WERI-Rb-1 (cell line): ENCODE measurements at regions not wholly inside any gene's neighbourhood (a gene's known extent, or its start where the extent isn't known, plus 50 kb on each side); places are given as distances from the start of the nearest gene placed in this dataset.

Experiments
- DNase-seq: peaks from one replicate; pipeline ENCODE4 v3.0.0-alpha.2; 2020
- H3K27ac ChIP-seq: fragments of 250-450 bp; sonication (Bioruptor Pico); 2 replicates; pipeline ENCODE4 v1.5.1; 2020; ENCODE audit warnings: mild to moderate bottlenecking, moderate library complexity
- H3K27me3 ChIP-seq: fragments of 250-450 bp; sonication (Bioruptor Pico); 2 replicates; pipeline ENCODE4 v1.5.1; 2021; ENCODE audit warnings: mild to moderate bottlenecking, low read depth, moderate library complexity; ENCODE audit not compliant: insufficient read depth, severe bottlenecking
- H3K36me3 ChIP-seq: fragments of 250-450 bp; sonication (Bioruptor Pico); 2 replicates; pipeline ENCODE4 v1.5.1; 2020; ENCODE audit warnings: mild to moderate bottlenecking, moderate library complexity
- H3K4me3 ChIP-seq: 2 replicates; pipeline ENCODE4 v1.5.1; 2011; ENCODE audit warnings: low read depth, mild to moderate bottlenecking, control low read depth, low read length
- H3K9me3 ChIP-seq: fragments of 250-450 bp; sonication (Bioruptor Pico); 2 replicates; pipeline ENCODE4 v1.5.1; 2021; ENCODE audit warnings: mild to moderate bottlenecking, moderate library complexity; ENCODE audit not compliant: severe bottlenecking
- CTCF ChIP-seq: IDR thresholded peaks from 2 replicates; pipeline ENCODE4 v1.5.1; 2011; ENCODE audit warnings: low read depth, mild to moderate bottlenecking, control low read depth, inconsistent platforms, low read length

GRCh38 chr10:112026438-112026837 lies 157.1 kb downstream of the GPAM start:
- Histone ChIP-seq H3K27me3 (no peaks in the 10 kb centered on the region), H3K27ac (no peak overlapping the region), H3K36me3 (no peaks in the 10 kb centered on the region), H3K9me3 (peaks cover 5% of the 10 kb centered on the region), H3K4me3 (no peak overlapping the region)
- TF ChIP-seq CTCF, result peak; percentile 34
- no peak for DNase-seq

- Histone ChIP-seq H3K36me3 (no peaks in the 10 kb centered on the region), H3K27me3 (no peaks in the 10 kb centered on the region), H3K4me3 (no peak overlapping the region), H3K27ac (no peak overlapping the region), H3K9me3 (peaks cover 5% of the 10 kb centered on the region)
- DNase-seq, result no peak
- TF ChIP-seq CTCF, result no peak
These were observed 155.8 kb downstream of the GPAM start for GRCh38 chr10:112027731-112028280.

DNA sequence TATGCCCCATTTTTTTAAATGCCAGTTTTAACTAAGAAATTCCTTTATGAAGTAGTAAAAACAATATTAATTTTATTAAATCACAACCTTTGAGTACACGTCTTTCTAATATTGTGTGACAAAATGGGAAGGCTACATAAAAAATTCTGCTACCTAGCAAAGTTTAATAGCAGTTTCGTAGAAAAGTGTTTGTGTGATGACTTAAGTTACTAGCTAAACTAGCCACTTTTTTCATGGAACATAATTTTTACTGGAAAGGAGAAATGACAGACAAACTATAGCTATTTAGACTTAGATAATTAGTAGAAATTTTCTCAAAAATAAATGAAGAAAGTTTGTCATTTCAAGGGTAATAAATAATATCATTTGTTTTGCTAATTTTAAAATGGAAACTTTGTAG lies 153.1 kb downstream of the GPAM start:
- no peaks in the 10 kb centered on the region for H3K36me3 ChIP-seq
- TF ChIP-seq CTCF, result no peak
- H3K4me3 ChIP-seq, result no peak overlapping the region
- DNase-seq, result no peak
- peaks cover 5% of the 10 kb centered on the region for H3K9me3 ChIP-seq
- H3K27me3 ChIP-seq, result no peaks in the 10 kb centered on the region
- no peak overlapping the region for H3K27ac ChIP-seq

DNA sequence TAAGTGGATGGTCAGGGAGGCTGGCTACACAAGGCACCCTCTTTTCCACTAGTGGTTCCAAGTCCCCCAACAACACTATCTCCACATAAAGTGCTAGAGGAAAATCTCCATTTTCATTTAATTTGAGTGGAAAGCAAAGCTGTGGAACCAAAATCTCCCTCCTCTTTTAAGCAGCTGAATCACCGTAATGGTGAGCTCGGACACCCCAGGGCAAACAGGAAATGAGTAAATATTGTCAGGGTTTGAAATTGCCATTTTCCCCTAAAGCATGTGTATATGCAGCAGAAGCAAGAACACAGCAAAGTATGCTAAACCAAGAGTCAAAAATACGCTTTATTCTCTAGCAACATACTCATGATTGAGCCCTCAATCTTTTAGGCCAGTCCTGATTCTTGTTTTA lies 143.7 kb downstream of the GPAM start:
- DNase-seq, result no peak
- H3K36me3 ChIP-seq, result no peaks in the 10 kb centered on the region
- no peaks in the 10 kb centered on the region for H3K9me3 ChIP-seq
- no peak for TF ChIP-seq CTCF
- H3K4me3 ChIP-seq, result no peak overlapping the region
- no peak overlapping the region for H3K27ac ChIP-seq
- H3K27me3 ChIP-seq, result no peaks in the 10 kb centered on the region

DNA sequence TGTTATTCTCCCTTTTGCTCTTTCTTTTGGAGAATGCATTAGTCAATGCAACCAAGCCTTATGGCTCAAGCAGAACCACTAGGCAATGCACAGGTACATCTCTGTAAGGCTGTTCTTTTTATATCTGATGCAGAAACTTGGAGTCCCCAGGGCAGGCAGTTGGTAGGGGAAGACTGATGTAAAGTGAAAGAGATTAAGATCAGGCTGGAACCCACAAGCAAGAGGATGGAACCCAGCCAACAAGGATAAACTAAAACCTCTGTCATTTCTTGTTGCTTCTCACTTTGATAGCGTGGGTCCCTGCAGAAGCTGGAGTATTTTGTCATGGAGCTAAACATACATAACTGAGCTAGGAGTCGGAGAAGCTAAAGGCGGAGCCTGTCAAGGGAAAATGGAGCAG lies 142.9 kb downstream of the GPAM start:
- no peaks in the 10 kb centered on the region for H3K9me3 ChIP-seq
- H3K27ac ChIP-seq, result no peak overlapping the region
- no peak for DNase-seq
- H3K4me3 ChIP-seq, result no peak overlapping the region
- no peak for TF ChIP-seq CTCF
- no peaks in the 10 kb centered on the region for H3K36me3 ChIP-seq
- no peaks in the 10 kb centered on the region for H3K27me3 ChIP-seq

DNA sequence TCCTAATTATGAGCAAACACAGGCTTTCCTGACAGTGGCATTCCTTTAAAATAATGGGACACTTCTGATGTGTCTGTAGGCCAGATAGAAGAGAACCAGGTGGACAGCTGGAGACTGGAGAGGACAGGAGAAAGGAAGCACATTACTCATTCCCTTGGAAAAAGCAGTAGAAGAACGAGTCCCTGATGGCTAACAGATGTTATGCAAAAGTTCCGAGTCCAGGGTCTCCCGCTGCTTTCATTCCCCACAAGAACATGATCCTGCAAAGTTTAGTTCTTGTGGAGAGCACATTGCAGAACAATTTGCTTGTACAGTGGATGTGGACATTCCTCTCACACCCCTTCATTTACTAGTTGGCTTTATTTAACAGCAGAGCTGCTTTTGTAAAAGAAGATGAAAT lies 137.6 kb downstream of the GPAM start:
- no peak for TF ChIP-seq CTCF
- no peak for DNase-seq
- H3K27me3 ChIP-seq, result no peaks in the 10 kb centered on the region
- H3K9me3 ChIP-seq, result no peaks in the 10 kb centered on the region
- H3K4me3 ChIP-seq, result no peak overlapping the region
- H3K36me3 ChIP-seq, result no peaks in the 10 kb centered on the region
- H3K27ac ChIP-seq, result no peak overlapping the region
